GM12878 (cell line): ENCODE measurements at regions not wholly inside any gene's neighbourhood (a gene's known extent, or its start where the extent isn't known, plus 50 kb on each side); places are given as distances from the start of the nearest gene placed in this dataset.
"Not testable (repeated sequence)": the region's sequence is repeated elsewhere in the genome, so short reads cannot be mapped to it uniquely, and the experiment has no call there.

Experiments used
- ATAC-seq: fragments of 200-7000 bp; cut with Tn5 transposase; 3 replicates; pipeline ENCODE4 v1.9.1; 2020; ENCODE audit warnings: mild to moderate bottlenecking, moderate library complexity
- BruUV-seq: library from RNA; stranded (reverse); fragments of 400-500 nt; replicated peaks from 2 replicates; lab custom pipeline; 2021; lab: Mats Ljungman, UMichigan
- CTCF ChIA-PET: fragments of 300-600 bp; sonication (Branson Sonifier 250); formaldehyde crosslinking; extraction: SDS; loops from one replicate; lab custom pipeline; 2021; ENCODE audit warnings: inconsistent platforms; lab: Yijun Ruan, JAX
- POLR2A ChIA-PET: fragments of 350-600 bp; formaldehyde crosslinking; extraction: SDS; loops from one replicate; lab custom pipeline; 2021; ENCODE audit warnings: inconsistent platforms; lab: Charles Lee
- RAD21 ChIA-PET: fragments of 300-600 bp; sonication (Branson Sonifier 250); formaldehyde crosslinking; loops from one replicate; lab custom pipeline; 2023; ENCODE audit warnings: antibody characterized with exemption; ENCODE audit not compliant: unreplicated experiment; lab: Charles Lee
- SMC1A ChIA-PET: fragments of 300-600 bp; sonication (Branson Sonifier 250); formaldehyde crosslinking; loops from one replicate; lab custom pipeline; 2023; ENCODE audit not compliant: unreplicated experiment, uncharacterized antibody; lab: Charles Lee
- DNase-seq: peaks from one replicate; pipeline ENCODE4 v3.0.0-alpha.2; 2011; ENCODE audit warnings: low read depth, low spot score
- FAIRE-seq: peaks from 3 replicates; lab custom pipeline; 2011; peaks lifted over from hg19 to GRCh38; lab: Jason Lieb, UNC
- H2AFZ ChIP-seq: 2 replicates; pipeline ENCODE4 v1.6.0; 2011; ENCODE audit warnings: low read depth, low read length, control low read depth; ENCODE audit not compliant: control insufficient read depth
- H3K27ac ChIP-seq: 2 replicates; pipeline ENCODE4 v1.5.1; 2011; ENCODE audit warnings: control low read depth; ENCODE audit not compliant: control insufficient read depth, insufficient read depth
- H3K27me3 ChIP-seq, 2 experiments: replicated peaks in 1 of 2; 2 replicates each; pipeline versions ENCODE4 v1.6.0 to v1.6.1; 2011; ENCODE audit warnings: low read length in 1 of 2; ENCODE audit not compliant: control insufficient read depth in 2 of 2, insufficient read depth in 2 of 2
- H3K36me3 ChIP-seq, 2 experiments: 2 replicates each; pipeline ENCODE4 v1.5.1; 2011; ENCODE audit warnings: low read length in 1 of 2; ENCODE audit not compliant: control insufficient read depth in 2 of 2, insufficient read depth in 2 of 2
- H3K4me1 ChIP-seq: 2 replicates; pipeline ENCODE4 v1.6.1; 2011; ENCODE audit warnings: mild to moderate bottlenecking, low read length, moderate library complexity, mixed read lengths; ENCODE audit not compliant: control insufficient read depth, insufficient read depth
- H3K4me2 ChIP-seq: 2 replicates; pipeline ENCODE4 v1.6.0; 2011; ENCODE audit warnings: control low read depth; ENCODE audit not compliant: control insufficient read depth, insufficient read depth
- H3K4me3 ChIP-seq: fragments of 200-600 bp; sonication (generic); 2 replicates; pipeline ENCODE4 v1.5.1; 2016
- H3K79me2 ChIP-seq: 2 replicates; pipeline ENCODE4 v1.6.0; 2011; ENCODE audit warnings: low read length; ENCODE audit not compliant: control insufficient read depth, insufficient read depth
- H3K9ac ChIP-seq: 2 replicates; pipeline ENCODE4 v1.8.0; 2011; ENCODE audit warnings: low read length, control low read depth, mixed read lengths; ENCODE audit not compliant: control insufficient read depth, insufficient read depth
- H3K9me3 ChIP-seq: replicated peaks from 3 replicates; pipeline ENCODE4 v1.5.1; 2011; ENCODE audit warnings: mild to moderate bottlenecking, low read length; ENCODE audit not compliant: control insufficient read depth, insufficient read depth
- H4K20me1 ChIP-seq: 2 replicates; pipeline ENCODE4 v1.6.0; 2011; ENCODE audit not compliant: control insufficient read depth, insufficient read depth
- WGBS: methylation state at CpG from one replicate; pipeline ENCODE4 v1.1.6; 2016; ENCODE audit warnings: low lambda C conversion rate; ENCODE audit not compliant: insufficient replicate concordance, insufficient coverage; ENCODE audit errors: missing lambda C conversion rate; 5-methylcytosine and 5-hydroxymethylcytosine counted together
- in situ Hi-C: fragments of 300-500 bp; cut with MboI; formaldehyde crosslinking; loops from 9 replicates; pipeline ENCODE4 v1.14.3; 2018; ENCODE audit warnings: mixed read lengths
- intact Hi-C: fragments of 100-400 bp; cut with micrococcal nuclease; formaldehyde crosslinking; loops from one replicate; pipeline ENCODE4 v1.14.2; 2022; ENCODE audit not compliant: unreplicated experiment

DNA sequence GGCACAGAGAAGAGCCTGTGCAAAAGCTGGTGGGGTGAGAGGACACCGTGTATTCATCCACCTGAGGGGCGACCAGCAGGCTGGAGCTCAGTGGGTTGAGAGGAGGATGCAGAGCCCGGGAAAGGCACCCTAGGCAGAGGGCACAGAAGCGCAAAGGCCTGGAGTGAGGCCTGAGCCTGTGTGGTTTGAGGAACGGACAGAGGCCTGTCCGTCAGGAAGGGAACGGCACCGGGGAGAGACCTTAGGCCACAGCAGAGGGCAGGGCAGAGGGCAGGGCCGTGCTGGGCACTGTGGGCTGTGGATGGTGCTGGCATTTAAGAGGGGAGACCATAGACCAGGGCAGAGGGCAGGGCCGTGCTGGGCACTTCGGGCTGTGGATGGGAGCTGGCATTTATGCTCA, 59.5 kb upstream of the APOD start:
- CTCF ChIA-PET, H3K27me3 ChIP-seq, H2AFZ ChIP-seq, H3K36me3 ChIP-seq, SMC1A ChIA-PET, RAD21 ChIA-PET, H3K9ac ChIP-seq, ATAC-seq, H3K4me1 ChIP-seq, H4K20me1 ChIP-seq, DNase-seq, H3K4me2 ChIP-seq, in situ Hi-C loops, H3K79me2 ChIP-seq, H3K9me3 ChIP-seq, intact Hi-C loops, POLR2A ChIA-PET, BruUV-seq, FAIRE-seq, H3K27ac ChIP-seq, H3K4me3 ChIP-seq: not testable (repeated sequence)
- WGBS, result 81% methylated on average over 11 of the region's 11 CpGs

DNA sequence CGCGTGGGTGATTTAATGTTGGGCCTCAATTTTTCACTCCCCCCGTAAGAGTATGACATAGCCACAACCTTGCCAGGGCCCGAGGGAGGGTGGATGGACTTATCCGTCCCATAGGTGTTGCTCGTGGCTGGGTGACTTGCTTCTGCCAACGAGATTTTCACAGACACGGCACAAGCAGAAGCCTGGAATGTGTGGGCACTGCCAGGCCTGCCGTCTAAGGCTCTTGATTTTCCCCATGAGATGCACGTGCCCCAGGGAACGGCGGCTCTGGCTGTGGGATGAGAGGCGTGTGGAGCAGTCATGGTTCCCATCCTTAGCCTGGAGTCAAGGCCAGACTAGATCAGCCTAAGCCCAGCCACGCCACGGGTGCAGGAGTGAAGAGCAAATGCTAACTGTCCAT, 58.6 kb upstream of the APOD start:
- CTCF ChIA-PET, H3K9me3 ChIP-seq, RAD21 ChIA-PET, H3K36me3 ChIP-seq, in situ Hi-C loops, FAIRE-seq, H3K4me2 ChIP-seq, ATAC-seq, H4K20me1 ChIP-seq, H3K9ac ChIP-seq, SMC1A ChIA-PET, H3K27ac ChIP-seq, POLR2A ChIA-PET, H3K4me3 ChIP-seq, H2AFZ ChIP-seq, DNase-seq, H3K79me2 ChIP-seq, BruUV-seq, intact Hi-C loops, H3K27me3 ChIP-seq, H3K4me1 ChIP-seq: not testable (repeated sequence)
- 83% methylated on average over 15 of the region's 15 CpGs for WGBS

DNA sequence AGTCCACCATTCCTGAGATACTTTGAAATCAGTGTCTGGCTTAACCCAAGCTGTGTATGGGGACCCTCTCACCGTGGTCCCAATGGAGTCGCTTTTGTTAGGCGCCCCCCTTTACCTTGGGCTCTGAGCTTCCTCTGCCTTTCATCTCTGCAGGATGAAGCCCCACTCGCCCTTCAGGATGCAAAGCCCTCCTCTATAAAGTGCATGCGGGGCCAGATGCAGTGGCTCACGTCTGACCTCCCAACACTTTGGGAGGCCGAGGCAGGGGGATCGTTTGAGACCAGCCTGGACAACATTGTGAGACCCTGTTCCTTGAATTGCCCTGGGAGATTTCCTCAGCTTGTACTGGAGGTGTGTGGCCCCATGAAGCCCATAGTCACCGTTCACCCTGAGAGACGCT, 54.7 kb upstream of the APOD start:
- intact Hi-C loops, H3K27me3 ChIP-seq, H3K4me3 ChIP-seq, SMC1A ChIA-PET, FAIRE-seq, DNase-seq, H3K27ac ChIP-seq, H3K4me2 ChIP-seq, H3K9me3 ChIP-seq, ATAC-seq, BruUV-seq, CTCF ChIA-PET, H4K20me1 ChIP-seq, in situ Hi-C loops, H3K79me2 ChIP-seq, RAD21 ChIA-PET, POLR2A ChIA-PET, H2AFZ ChIP-seq, H3K36me3 ChIP-seq, H3K4me1 ChIP-seq, H3K9ac ChIP-seq: not testable (repeated sequence)
- WGBS, result 86% methylated on average over 9 of the region's 10 CpGs
